CD4-positive, CD25-positive, alpha-beta regulatory T cell (primary cell): ENCODE measurements at regions not wholly inside any gene's neighbourhood (a gene's known extent, or its start where the extent isn't known, plus 50 kb on each side); places are given as distances from the start of the nearest gene placed in this dataset.

ENCODE experiments used
- ATAC-seq, 2 donors: fragments of 150-1000 bp; cut with Tn5 transposase; one replicate each; pipeline ENCODE4 v1.10.0; 2021; ENCODE audit warnings: low read depth in 2 of 2, moderate number of reproducible peaks in 2 of 2, moderate library complexity in 1 of 2
- DNase-seq, 3 donors: peaks; one replicate each; pipeline versions ENCODE4 v3.0.0 to v3.0.0-alpha.2; 2012 to 2022; ENCODE audit warnings: mixed read lengths in 1 of 3
- H3K27ac ChIP-seq: one replicate; pipeline ENCODE4 v1.7.0; 2013; ENCODE audit warnings: mild to moderate bottlenecking, low read length; ENCODE audit not compliant: insufficient read depth, poor library complexity, severe bottlenecking
- H3K27me3 ChIP-seq: one replicate; pipeline ENCODE4 v1.7.0; 2013; ENCODE audit warnings: low read length; ENCODE audit not compliant: control insufficient read depth, insufficient read depth
- H3K36me3 ChIP-seq: one replicate; pipeline ENCODE4 v1.7.0; 2013; ENCODE audit warnings: mild to moderate bottlenecking, low read length, moderate library complexity; ENCODE audit not compliant: control insufficient read depth, insufficient read depth
- H3K4me1 ChIP-seq: 2 replicates; pipeline ENCODE4 v1.7.0; 2013; ENCODE audit warnings: mild to moderate bottlenecking, low read length; ENCODE audit not compliant: insufficient read depth, control insufficient read depth, poor library complexity, severe bottlenecking
- H3K4me3 ChIP-seq: one replicate; pipeline ENCODE4 v1.7.0; 2013; ENCODE audit warnings: low read depth, mild to moderate bottlenecking, low read length, moderate library complexity
- H3K9me3 ChIP-seq, 2 experiments: 1 replicate in 1 of 2; 2 replicates in 1 of 2; pipeline ENCODE4 v1.7.0; 2013; ENCODE audit warnings: low read length in 2 of 2, mild to moderate bottlenecking in 1 of 2, moderate library complexity in 1 of 2; ENCODE audit not compliant: control insufficient read depth in 2 of 2
- H3K27ac Mint-ChIP-seq, 3 donors: one replicate each; pipeline ENCODE4 v1.8.0; 2020 to 2022; ENCODE audit warnings: mild to moderate bottlenecking in 3 of 3, mixed read lengths in 3 of 3, moderate library complexity in 2 of 3
- H3K27me3 Mint-ChIP-seq: one replicate; pipeline ENCODE4 v1.8.0; 2022; ENCODE audit warnings: mild to moderate bottlenecking, mixed read lengths
- H3K36me3 Mint-ChIP-seq: one replicate; pipeline ENCODE4 v1.8.0; 2020; ENCODE audit warnings: mixed read lengths
- H3K4me1 Mint-ChIP-seq, 4 donors: one replicate each; pipeline ENCODE4 v1.8.0; 2020 to 2022; ENCODE audit warnings: mixed read lengths in 4 of 4, mild to moderate bottlenecking in 1 of 4
- H3K4me3 Mint-ChIP-seq, 4 donors: one replicate each; pipeline ENCODE4 v1.8.0; 2020 to 2022; ENCODE audit warnings: mild to moderate bottlenecking in 4 of 4, mixed read lengths in 4 of 4, moderate library complexity in 3 of 4
- H3K9me3 Mint-ChIP-seq, 7 donors: one replicate each; pipeline ENCODE4 v1.8.0; 2020 to 2022; ENCODE audit warnings: mixed read lengths in 7 of 7, mild to moderate bottlenecking in 3 of 7, moderate library complexity in 2 of 7

DNA sequence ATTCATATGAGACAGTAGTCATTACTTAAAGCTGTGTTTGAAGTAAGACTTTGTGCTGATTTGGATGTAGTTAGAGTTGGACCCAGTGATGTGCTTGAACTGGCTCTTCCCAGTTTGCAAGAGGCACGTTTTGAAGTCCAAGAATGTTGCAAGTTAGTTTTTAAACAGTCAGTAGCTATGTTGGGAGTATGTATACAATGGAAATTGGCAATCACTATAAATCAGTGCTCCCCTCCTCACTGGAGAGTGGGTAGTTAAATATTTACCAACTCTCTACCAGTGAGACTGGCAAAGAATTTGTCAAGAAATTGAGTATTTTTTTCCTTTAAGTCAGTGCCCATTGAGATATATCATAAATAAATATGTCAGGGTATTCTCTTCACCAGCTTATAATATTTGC lies 191.9 kb upstream of the SPRY1 start:
- Mint-ChIP-seq H3K27me3 (no peaks in the 10 kb centered on the region), H3K27ac (no peak overlapping the region)
- DNase-seq: no peak

DNA sequence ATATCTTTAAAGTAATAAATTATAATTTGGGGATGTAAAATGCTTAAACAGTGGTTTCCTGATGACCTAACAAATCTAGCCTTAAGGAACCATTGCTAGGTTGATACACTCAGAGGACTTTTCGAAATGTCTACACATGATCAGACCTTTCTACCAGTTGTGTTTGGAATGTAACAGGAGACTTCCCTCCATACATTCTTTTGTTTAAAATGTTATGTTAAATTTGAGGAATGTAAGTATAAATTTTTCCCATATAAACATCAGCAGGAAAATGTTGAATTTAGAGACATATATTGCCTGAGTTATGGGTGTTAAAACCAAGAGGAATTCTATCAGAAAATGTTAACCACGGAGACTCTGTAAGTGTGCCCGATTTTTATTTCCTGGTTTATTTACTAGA lies 190.6 kb upstream of the SPRY1 start:
- H3K4me3 Mint-ChIP-seq: no peak overlapping the region
- no peaks in the 10 kb centered on the region for H3K27me3 ChIP-seq
- H3K9me3 ChIP-seq: no peaks in the 10 kb centered on the region
- H3K4me1 ChIP-seq: no peaks in the 10 kb centered on the region
- no peaks in the 10 kb centered on the region for H3K9me3 Mint-ChIP-seq
- H3K27me3 Mint-ChIP-seq: no peaks in the 10 kb centered on the region
- ATAC-seq: no peak
- no peak overlapping the region for H3K4me3 ChIP-seq
- H3K36me3 Mint-ChIP-seq: peaks cover 23% of the 10 kb centered on the region
- no peaks in the 10 kb centered on the region for H3K36me3 ChIP-seq
- no peak overlapping the region for H3K27ac ChIP-seq
- no peak for DNase-seq
- no peak overlapping the region for H3K27ac Mint-ChIP-seq
- H3K4me1 Mint-ChIP-seq: no peaks in the 10 kb centered on the region

More for the DNA sequence above, 191.9 kb upstream of the SPRY1 start:
- H3K4me1 ChIP-seq: no peaks in the 10 kb centered on the region
- H3K36me3 Mint-ChIP-seq: peaks cover 23% of the 10 kb centered on the region
- H3K4me3 Mint-ChIP-seq: no peak overlapping the region
- H3K9me3 ChIP-seq: no peaks in the 10 kb centered on the region
- H3K27ac ChIP-seq: no peak overlapping the region
- H3K27me3 ChIP-seq: no peaks in the 10 kb centered on the region
- H3K4me3 ChIP-seq: no peak overlapping the region
- no peaks in the 10 kb centered on the region for H3K36me3 ChIP-seq
- H3K9me3 Mint-ChIP-seq: no peaks in the 10 kb centered on the region
- ATAC-seq: no peak
- no peaks in the 10 kb centered on the region for H3K4me1 Mint-ChIP-seq

- no peaks in the 10 kb centered on the region for H3K4me1 ChIP-seq
- DNase-seq (no peak), ATAC-seq (no peak)
- no peak overlapping the region for H3K27ac ChIP-seq
- Mint-ChIP-seq H3K36me3 (peaks cover 15% of the 10 kb centered on the region), H3K9me3 (no peaks in the 10 kb centered on the region), H3K27ac (no peak overlapping the region), H3K4me3 (no peak overlapping the region), H3K27me3 (no peaks in the 10 kb centered on the region), H3K4me1 (no peaks in the 10 kb centered on the region)
- H3K27me3 ChIP-seq: no peaks in the 10 kb centered on the region
- no peaks in the 10 kb centered on the region for H3K36me3 ChIP-seq
- H3K9me3 ChIP-seq: no peaks in the 10 kb centered on the region
- H3K4me3 ChIP-seq: no peak overlapping the region
Observed at GRCh38 chr4:123209436-123209835, 187.2 kb upstream of the SPRY1 start.

DNA sequence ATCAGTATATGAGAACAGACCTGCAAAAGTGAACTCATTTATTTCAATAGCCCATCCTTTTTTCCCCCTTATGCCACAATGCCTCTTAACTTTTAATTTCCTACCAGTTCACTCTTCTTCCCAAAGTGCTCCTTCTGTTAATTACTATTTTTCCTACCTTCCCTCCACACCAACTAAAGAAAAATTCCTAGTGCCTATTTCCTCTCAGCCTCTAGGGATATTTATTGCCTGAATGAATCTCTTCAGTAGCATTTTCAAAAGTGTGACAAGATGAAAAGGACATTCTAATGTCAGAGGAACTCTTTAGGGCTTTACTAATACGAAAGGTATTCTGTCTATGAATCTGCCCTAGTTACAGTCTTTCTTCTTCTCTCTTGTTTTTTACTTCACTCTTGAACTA lies 181.1 kb upstream of the SPRY1 start:
- Mint-ChIP-seq H3K4me1 (peaks cover 0 to 7% (median 0%) of the 10 kb centered on the region in 4 donors), H3K27me3 (no peaks in the 10 kb centered on the region)

DNA sequence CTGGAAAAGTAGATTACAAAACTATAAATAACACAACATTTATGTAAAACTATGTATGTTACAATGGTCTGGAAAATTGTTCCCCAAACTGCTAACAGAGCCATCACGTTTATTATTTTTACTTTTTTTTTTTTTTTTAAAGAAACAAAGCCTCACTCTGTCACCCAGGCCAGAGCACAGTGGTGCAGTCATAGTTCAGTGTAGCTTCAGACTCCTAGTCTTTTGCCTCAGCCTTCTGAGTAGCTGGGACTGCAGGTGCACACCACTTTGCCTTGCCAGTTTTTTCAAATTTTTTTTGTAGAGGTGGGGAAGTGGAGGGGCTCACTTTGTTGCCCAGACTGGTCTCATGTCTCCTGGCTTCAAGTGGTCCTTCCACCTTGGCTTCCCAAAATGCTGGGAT lies 180.1 kb upstream of the SPRY1 start:
- H3K4me1 Mint-ChIP-seq: peaks cover 0 to 7% (median 0%) of the 10 kb centered on the region in 4 donors

More for the DNA sequence above, 181.1 kb upstream of the SPRY1 start:
- H3K4me1 ChIP-seq: no peaks in the 10 kb centered on the region
- no peak overlapping the region for H3K4me3 ChIP-seq
- H3K36me3 ChIP-seq: no peaks in the 10 kb centered on the region
- H3K9me3 Mint-ChIP-seq: no peaks in the 10 kb centered on the region
- no peak overlapping the region for H3K27ac ChIP-seq
- DNase-seq: no peak
- no peaks in the 10 kb centered on the region for H3K27me3 ChIP-seq
- peaks cover 24% of the 10 kb centered on the region for H3K36me3 Mint-ChIP-seq
- H3K9me3 ChIP-seq: no peaks in the 10 kb centered on the region
- H3K27ac Mint-ChIP-seq: peak overlapping the region in 1 of 3 donors; percentile 26
- H3K4me3 Mint-ChIP-seq: no peak overlapping the region
- ATAC-seq: no peak

GRCh38 chr4:123216946-123217345 lies 179.6 kb upstream of the SPRY1 start:
- ATAC-seq: no peak
- Histone ChIP-seq H3K27ac (no peak overlapping the region), H3K9me3 (no peaks in the 10 kb centered on the region), H3K4me1 (no peaks in the 10 kb centered on the region), H3K36me3 (no peaks in the 10 kb centered on the region), H3K4me3 (no peak overlapping the region), H3K27me3 (no peaks in the 10 kb centered on the region)
- H3K36me3 Mint-ChIP-seq: peaks cover 18% of the 10 kb centered on the region
- H3K9me3 Mint-ChIP-seq: no peaks in the 10 kb centered on the region
- no peak overlapping the region for H3K4me3 Mint-ChIP-seq
- peaks cover 0 to 7% (median 0%) of the 10 kb centered on the region in 4 donors for H3K4me1 Mint-ChIP-seq
- no peak overlapping the region for H3K27ac Mint-ChIP-seq
- no peak for DNase-seq
- H3K27me3 Mint-ChIP-seq: no peaks in the 10 kb centered on the region

More for the DNA sequence above, 180.1 kb upstream of the SPRY1 start:
- H3K4me3 ChIP-seq: no peak overlapping the region
- DNase-seq (no peak), ATAC-seq (no peak)
- no peaks in the 10 kb centered on the region for H3K4me1 ChIP-seq
- no peaks in the 10 kb centered on the region for H3K36me3 ChIP-seq
- Mint-ChIP-seq H3K36me3 (peaks cover 22% of the 10 kb centered on the region), H3K27ac (no peak overlapping the region), H3K4me3 (no peak overlapping the region), H3K9me3 (no peaks in the 10 kb centered on the region), H3K27me3 (no peaks in the 10 kb centered on the region)
- H3K27me3 ChIP-seq: no peaks in the 10 kb centered on the region
- no peaks in the 10 kb centered on the region for H3K9me3 ChIP-seq
- H3K27ac ChIP-seq: no peak overlapping the region

- H3K4me1 Mint-ChIP-seq: peaks cover 0 to 7% (median 0%) of the 10 kb centered on the region in 4 donors
- H3K36me3 ChIP-seq: no peaks in the 10 kb centered on the region
- H3K4me3 ChIP-seq: no peak overlapping the region
- no peak for ATAC-seq
- no peak overlapping the region for H3K27ac ChIP-seq
- H3K27me3 ChIP-seq: no peaks in the 10 kb centered on the region
- H3K27ac Mint-ChIP-seq: no peak overlapping the region
- H3K9me3 Mint-ChIP-seq: no peaks in the 10 kb centered on the region
- H3K27me3 Mint-ChIP-seq: no peaks in the 10 kb centered on the region
- H3K4me1 ChIP-seq: no peaks in the 10 kb centered on the region
- no peak for DNase-seq
- peaks cover 15% of the 10 kb centered on the region for H3K36me3 Mint-ChIP-seq
- no peak overlapping the region for H3K4me3 Mint-ChIP-seq
- H3K9me3 ChIP-seq: no peaks in the 10 kb centered on the region
Observed at GRCh38 chr4:123217664-123218063, 178.9 kb upstream of the SPRY1 start.

- Histone ChIP-seq H3K36me3 (no peaks in the 10 kb centered on the region), H3K4me1 (no peaks in the 10 kb centered on the region), H3K27ac (no peak overlapping the region), H3K4me3 (no peak overlapping the region), H3K27me3 (no peaks in the 10 kb centered on the region), H3K9me3 (no peaks in the 10 kb centered on the region)
- Mint-ChIP-seq H3K4me3 (no peak overlapping the region), H3K27me3 (no peaks in the 10 kb centered on the region), H3K36me3 (peaks cover 23% of the 10 kb centered on the region), H3K4me1 (peaks cover 0 to 7% (median 0%) of the 10 kb centered on the region in 4 donors), H3K9me3 (peaks cover 0 to 6% (median 0%) of the 10 kb centered on the region in 7 donors), H3K27ac (no peak overlapping the region)
- no peak for DNase-seq
- ATAC-seq: no peak
Observed at GRCh38 chr4:123218981-123219380, 177.6 kb upstream of the SPRY1 start.
